Upper lobe of left lung (tissue), 4 donors: ENCODE measurements at regions not wholly inside any gene's neighbourhood (a gene's known extent, or its start where the extent isn't known, plus 50 kb on each side); places are given as distances from the start of the nearest gene placed in this dataset.

Experiments
- EP300 ChIP-seq, 4 donors: sonication (generic); formaldehyde crosslinking; IDR thresholded peaks; one replicate each; pipeline ENCODE4 v1.5.1; 2017; ENCODE audit warnings: antibody characterized with exemption in 4 of 4, control low read depth in 2 of 4
- POLR2A ChIP-seq, 4 donors: fragments of 450-650 bp; IDR thresholded peaks; one replicate each; pipeline ENCODE4 v1.5.1; 2016 to 2017; ENCODE audit warnings: antibody characterized with exemption in 4 of 4, mild to moderate bottlenecking in 2 of 4
- POLR2AphosphoS5 ChIP-seq, 2 donors: sonication (generic); formaldehyde crosslinking; IDR thresholded peaks; one replicate each; pipeline ENCODE4 v1.5.1; 2017; ENCODE audit warnings: antibody characterized with exemption in 2 of 2
- TF ChIP-seq, protein P1 (sequence below), 6 experiments: fragments of 450-650 bp in 4 of 6; fragments of 200-600 bp in 2 of 6; sonication (generic) in 2 of 6; IDR thresholded peaks; one replicate each; pipeline ENCODE4 v1.5.1; 2016 to 2019; ENCODE audit warnings: antibody characterized with exemption in 6 of 6

DNA sequence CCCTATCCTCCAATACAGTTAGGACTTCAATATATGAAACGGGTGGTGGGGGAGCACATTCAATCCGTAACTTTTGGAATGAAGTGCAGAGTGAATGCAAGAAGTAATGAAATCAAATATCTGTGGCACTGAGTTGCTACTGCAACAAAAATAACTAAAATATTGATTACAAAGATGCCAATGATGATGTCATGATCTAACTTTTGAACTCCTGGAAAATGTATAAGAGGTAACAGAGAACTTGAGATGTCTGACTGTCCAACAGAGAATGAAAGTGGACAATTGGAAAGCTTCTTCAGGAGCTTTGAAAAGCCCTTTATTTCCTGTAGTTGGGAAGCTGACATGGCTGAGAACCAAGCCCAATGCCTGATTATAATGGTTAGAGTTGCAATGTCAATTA, 279.9 kb downstream of the ZBBX start:
- TF ChIP-seq, protein P1, sequence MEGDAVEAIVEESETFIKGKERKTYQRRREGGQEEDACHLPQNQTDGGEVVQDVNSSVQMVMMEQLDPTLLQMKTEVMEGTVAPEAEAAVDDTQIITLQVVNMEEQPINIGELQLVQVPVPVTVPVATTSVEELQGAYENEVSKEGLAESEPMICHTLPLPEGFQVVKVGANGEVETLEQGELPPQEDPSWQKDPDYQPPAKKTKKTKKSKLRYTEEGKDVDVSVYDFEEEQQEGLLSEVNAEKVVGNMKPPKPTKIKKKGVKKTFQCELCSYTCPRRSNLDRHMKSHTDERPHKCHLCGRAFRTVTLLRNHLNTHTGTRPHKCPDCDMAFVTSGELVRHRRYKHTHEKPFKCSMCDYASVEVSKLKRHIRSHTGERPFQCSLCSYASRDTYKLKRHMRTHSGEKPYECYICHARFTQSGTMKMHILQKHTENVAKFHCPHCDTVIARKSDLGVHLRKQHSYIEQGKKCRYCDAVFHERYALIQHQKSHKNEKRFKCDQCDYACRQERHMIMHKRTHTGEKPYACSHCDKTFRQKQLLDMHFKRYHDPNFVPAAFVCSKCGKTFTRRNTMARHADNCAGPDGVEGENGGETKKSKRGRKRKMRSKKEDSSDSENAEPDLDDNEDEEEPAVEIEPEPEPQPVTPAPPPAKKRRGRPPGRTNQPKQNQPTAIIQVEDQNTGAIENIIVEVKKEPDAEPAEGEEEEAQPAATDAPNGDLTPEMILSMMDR (IDR thresholded peaks at IDR 0.05) = no peak
- no peak for TF ChIP-seq POLR2A (IDR thresholded peaks at IDR 0.05)
- no peak for TF ChIP-seq POLR2AphosphoS5 (IDR thresholded peaks at IDR 0.05)
- no peak for TF ChIP-seq EP300 (IDR thresholded peaks at IDR 0.05)
